HEK293T (cell line): ENCODE measurements at regions not wholly inside any gene's neighbourhood (a gene's known extent, or its start where the extent isn't known, plus 50 kb on each side); places are given as distances from the start of the nearest gene placed in this dataset.

Experiments used
- CTCF ChIA-PET: fragments of 350-600 bp; formaldehyde crosslinking; extraction: SDS; loops from one replicate; lab custom pipeline; 2021; ENCODE audit warnings: antibody characterized with exemption, inconsistent platforms; lab: Yijun Ruan, JAX
- POLR2A ChIA-PET: fragments of 350-600 bp; formaldehyde crosslinking; extraction: SDS; loops from one replicate; lab custom pipeline; 2020; ENCODE audit warnings: antibody characterized with exemption, inconsistent platforms; lab: Yijun Ruan, JAX
- DNase-seq: peaks from one replicate; pipeline ENCODE4 v3.0.0; 2012; ENCODE audit warnings: mixed read lengths; ENCODE audit errors: extremely low spot score
- ARNT ChIP-seq: fragments of 450-650 bp; IDR thresholded peaks from 2 replicates; pipeline ENCODE4 v1.6.1; 2017; ENCODE audit warnings: mild to moderate bottlenecking
- BHLHE40 ChIP-seq: fragments of 450-650 bp; IDR thresholded peaks from 2 replicates; pipeline ENCODE4 v1.6.1; 2016; ENCODE audit warnings: mild to moderate bottlenecking, moderate library complexity, borderline replicate concordance
- CTBP1 ChIP-seq: fragments of 450-650 bp; IDR thresholded peaks from 2 replicates; pipeline ENCODE4 v1.6.1; 2016; ENCODE audit warnings: borderline replicate concordance
- ELF4 ChIP-seq: fragments of 450-650 bp; IDR thresholded peaks from 2 replicates; pipeline ENCODE4 v1.6.1; 2017; ENCODE audit warnings: antibody characterized with exemption
- FOXA1 ChIP-seq: fragments of 450-650 bp; IDR thresholded peaks from 2 replicates; pipeline ENCODE4 v1.6.1; 2016; ENCODE audit warnings: mild to moderate bottlenecking
- FOXK2 ChIP-seq: fragments of 450-650 bp; IDR thresholded peaks from 2 replicates; pipeline ENCODE4 v1.6.1; 2016; ENCODE audit warnings: mild to moderate bottlenecking
- FOXM1 ChIP-seq: fragments of 450-650 bp; IDR thresholded peaks from 2 replicates; pipeline ENCODE4 v1.6.1; 2017; ENCODE audit warnings: mild to moderate bottlenecking, borderline replicate concordance
- HDGF ChIP-seq: fragments of 450-650 bp; IDR thresholded peaks from 2 replicates; pipeline ENCODE4 v1.6.1; 2017; ENCODE audit warnings: antibody characterized with exemption, borderline replicate concordance
- L3MBTL2 ChIP-seq: fragments of 450-650 bp; conservative IDR thresholded peaks from 2 replicates; pipeline ENCODE4 v1.6.1; 2016; ENCODE audit warnings: mild to moderate bottlenecking
- LEF1 ChIP-seq: fragments of 450-650 bp; IDR thresholded peaks from 2 replicates; pipeline ENCODE4 v1.6.1; 2017; ENCODE audit warnings: mild to moderate bottlenecking, borderline replicate concordance
- NFRKB ChIP-seq: fragments of 450-650 bp; IDR thresholded peaks from 2 replicates; pipeline ENCODE4 v1.6.1; 2016; ENCODE audit warnings: mild to moderate bottlenecking, moderate library complexity
- SP1 ChIP-seq: fragments of 450-650 bp; IDR thresholded peaks from 2 replicates; pipeline ENCODE4 v1.6.1; 2017
- SUZ12 ChIP-seq: fragments of 450-650 bp; IDR thresholded peaks from 2 replicates; pipeline ENCODE4 v1.6.1; 2016; ENCODE audit warnings: mild to moderate bottlenecking
- TARDBP ChIP-seq: fragments of 450-650 bp; IDR thresholded peaks from 2 replicates; pipeline ENCODE4 v1.6.1; 2016
- ZNF384 ChIP-seq: fragments of 450-650 bp; IDR thresholded peaks from 2 replicates; pipeline ENCODE4 v1.6.1; 2016
- TF ChIP-seq, protein P1 (sequence below): fragments of 450-650 bp; IDR thresholded peaks from 2 replicates; pipeline ENCODE4 v1.6.1; 2016

GRCh38 chrX:33465137-33465536 lies 253.8 kb upstream of the DMD start:
- ChIA-PET CTCF (no interaction called here), POLR2A (no interaction called here)
- TF ChIP-seq SUZ12 (no peak), LEF1 (no peak), FOXK2 (no peak), BHLHE40 (no peak)
- DNase-seq, result peak; percentile 22

- no peak for DNase-seq
- ChIA-PET POLR2A (no interaction called here), CTCF (no interaction called here)
- TF ChIP-seq LEF1, result no peak
- no peak for TF ChIP-seq TARDBP
- TF ChIP-seq ARNT, result no peak
- TF ChIP-seq L3MBTL2, result no peak
- no peak for TF ChIP-seq CTBP1
- no peak for TF ChIP-seq NFRKB
- TF ChIP-seq, protein P1, sequence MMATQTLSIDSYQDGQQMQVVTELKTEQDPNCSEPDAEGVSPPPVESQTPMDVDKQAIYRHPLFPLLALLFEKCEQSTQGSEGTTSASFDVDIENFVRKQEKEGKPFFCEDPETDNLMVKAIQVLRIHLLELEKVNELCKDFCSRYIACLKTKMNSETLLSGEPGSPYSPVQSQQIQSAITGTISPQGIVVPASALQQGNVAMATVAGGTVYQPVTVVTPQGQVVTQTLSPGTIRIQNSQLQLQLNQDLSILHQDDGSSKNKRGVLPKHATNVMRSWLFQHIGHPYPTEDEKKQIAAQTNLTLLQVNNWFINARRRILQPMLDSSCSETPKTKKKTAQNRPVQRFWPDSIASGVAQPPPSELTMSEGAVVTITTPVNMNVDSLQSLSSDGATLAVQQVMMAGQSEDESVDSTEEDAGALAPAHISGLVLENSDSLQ, result no peak
- TF ChIP-seq FOXK2, result no peak
- no peak for TF ChIP-seq BHLHE40
- TF ChIP-seq SP1, result no peak
- TF ChIP-seq FOXA1, result no peak
- no peak for TF ChIP-seq SUZ12
- TF ChIP-seq FOXM1, result no peak
- no peak for TF ChIP-seq ELF4
- no peak for TF ChIP-seq HDGF
- no peak for TF ChIP-seq ZNF384
These were observed 245.8 kb upstream of the DMD start for GRCh38 chrX:33457102-33457501.

GRCh38 chrX:33447285-33447684 lies 235.9 kb upstream of the DMD start:
- ChIA-PET CTCF (no interaction called here), POLR2A (no interaction called here)
- no peak for DNase-seq
- no peak for TF ChIP-seq ARNT
- no peak for TF ChIP-seq SUZ12
- no peak for TF ChIP-seq HDGF
- TF ChIP-seq LEF1, result no peak
- TF ChIP-seq TARDBP, result no peak
- TF ChIP-seq SP1, result no peak
- TF ChIP-seq ELF4, result no peak
- no peak for TF ChIP-seq FOXM1
- no peak for TF ChIP-seq FOXK2

GRCh38 chrX:33434256-33435092 lies 223.1 kb upstream of the DMD start:
- ChIA-PET POLR2A (no interaction called here), CTCF (interaction anchor here (0.6 to 1.4 kb wide), 6 partner anchors 11 to 906 kb away, joined by 3 to 7 read pairs (median 4); no protein-coding TSS in a partner anchor)
- TF ChIP-seq, protein P1, result no peak
- TF ChIP-seq ARNT (no peak), FOXA1 (no peak)
- DNase-seq, result peak; percentile 46

- ChIA-PET POLR2A (no interaction called here), CTCF (no interaction called here)
- no peak for DNase-seq
- TF ChIP-seq FOXK2, result no peak
These were observed 205.0 kb upstream of the DMD start for GRCh38 chrX:33416273-33416805.

GRCh38 chrX:33415459-33415858 lies 204.1 kb upstream of the DMD start:
- DNase-seq, result no peak
- TF ChIP-seq SUZ12 (no peak), HDGF (no peak), FOXM1 (no peak), TARDBP (no peak), CTBP1 (no peak)
- CTCF ChIA-PET, result no interaction called here
- POLR2A ChIA-PET, result no interaction called here

- CTCF ChIA-PET, result no interaction called here
- no peak for DNase-seq
- TF ChIP-seq ARNT (no peak), HDGF (no peak), FOXK2 (no peak), CTBP1 (no peak), ZNF384 (no peak), TARDBP (no peak), FOXA1 (no peak), BHLHE40 (no peak), SUZ12 (no peak), ELF4 (no peak)
- TF ChIP-seq, protein P1, result no peak
- POLR2A ChIA-PET, result no interaction called here
These were observed 174.2 kb upstream of the DMD start for GRCh38 chrX:33385546-33385945.
